Dermis blood vessel endothelial cell (primary cell): ENCODE measurements at regions not wholly inside any gene's neighbourhood (a gene's known extent, or its start where the extent isn't known, plus 50 kb on each side); places are given as distances from the start of the nearest gene placed in this dataset.

Experiments used
- DNase-seq: peaks from one replicate; pipeline ENCODE4 v3.0.0; 2010

GRCh38 chr3:105174017-105174615 lies 192.6 kb upstream of the ALCAM start:
- DNase-seq = no peak

DNA sequence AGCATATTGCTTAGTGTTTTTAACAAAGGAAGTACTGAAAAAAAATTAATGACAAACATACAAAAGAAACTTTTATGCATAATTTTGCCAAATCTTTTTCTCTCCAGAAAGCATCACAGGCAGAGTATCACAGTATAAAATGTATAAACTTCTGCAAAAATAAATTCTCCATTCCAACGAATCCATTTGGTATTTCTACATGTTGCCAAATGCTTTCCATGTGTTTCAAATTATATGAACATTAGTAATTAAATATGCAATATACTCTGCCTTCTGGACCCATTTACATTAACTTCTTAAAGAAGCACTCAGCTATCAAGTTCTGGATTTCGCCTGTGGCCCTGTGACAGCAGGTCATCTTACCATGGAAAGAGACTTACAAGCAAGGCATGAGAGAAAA lies 189.1 kb upstream of the ALCAM start:
- DNase-seq = no peak

- DNase-seq = no peak
Observed at GRCh38 chr3:105187344-105187743, 179.4 kb upstream of the ALCAM start.

GRCh38 chr3:105195260-105195659 lies 171.4 kb upstream of the ALCAM start:
- peak; percentile 77 for DNase-seq

GRCh38 chr3:105197863-105198262 lies 168.8 kb upstream of the ALCAM start:
- no peak for DNase-seq

- DNase-seq = no peak
Observed at GRCh38 chr3:105199217-105199616, 167.5 kb upstream of the ALCAM start.

DNA sequence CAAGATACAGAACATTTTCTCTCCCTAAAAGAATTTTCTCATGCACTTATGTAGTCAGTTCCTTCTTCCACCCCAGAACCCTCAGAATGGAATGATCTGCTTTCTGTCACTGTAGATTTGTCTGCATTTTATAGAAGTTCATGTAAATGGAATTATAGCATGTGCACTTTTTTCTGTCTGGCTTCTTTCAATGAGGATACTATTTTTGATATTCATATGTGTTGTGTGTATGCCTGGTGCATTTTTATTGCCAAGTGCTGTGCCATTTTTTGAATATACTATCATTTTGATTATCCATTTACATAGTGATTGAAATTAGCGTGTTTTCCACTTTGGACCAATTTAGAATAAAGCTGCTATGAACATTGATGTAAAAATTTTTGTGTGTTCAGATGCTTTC lies 156.6 kb upstream of the ALCAM start:
- DNase-seq = no peak

GRCh38 chr3:105214590-105214989 lies 152.1 kb upstream of the ALCAM start:
- DNase-seq = no peak

DNA sequence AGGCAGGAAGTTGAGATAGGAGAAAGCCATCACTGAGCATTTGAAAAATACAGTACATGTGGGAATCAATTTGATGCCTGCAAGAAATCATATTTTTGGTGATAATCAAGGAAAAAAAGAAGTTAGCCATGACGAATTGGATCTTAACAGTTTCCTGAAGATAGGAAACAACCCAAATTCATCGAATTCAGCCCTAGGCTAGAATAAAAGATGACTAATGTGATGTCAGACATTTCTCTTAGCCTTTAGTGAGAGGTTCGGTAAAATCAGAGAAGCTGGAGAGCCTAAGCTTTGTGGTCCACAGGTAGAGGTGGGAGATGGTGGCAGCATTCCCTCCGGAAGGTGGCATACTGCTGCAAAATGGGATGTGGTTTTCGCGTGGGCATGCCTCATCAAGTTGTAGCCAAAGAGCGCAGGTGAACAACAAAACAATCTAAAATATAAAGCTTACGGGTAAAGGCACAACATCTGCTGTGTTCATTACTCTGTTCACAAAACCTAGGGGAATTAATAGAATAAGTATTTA lies 144.1 kb upstream of the ALCAM start:
- DNase-seq = no peak

DNA sequence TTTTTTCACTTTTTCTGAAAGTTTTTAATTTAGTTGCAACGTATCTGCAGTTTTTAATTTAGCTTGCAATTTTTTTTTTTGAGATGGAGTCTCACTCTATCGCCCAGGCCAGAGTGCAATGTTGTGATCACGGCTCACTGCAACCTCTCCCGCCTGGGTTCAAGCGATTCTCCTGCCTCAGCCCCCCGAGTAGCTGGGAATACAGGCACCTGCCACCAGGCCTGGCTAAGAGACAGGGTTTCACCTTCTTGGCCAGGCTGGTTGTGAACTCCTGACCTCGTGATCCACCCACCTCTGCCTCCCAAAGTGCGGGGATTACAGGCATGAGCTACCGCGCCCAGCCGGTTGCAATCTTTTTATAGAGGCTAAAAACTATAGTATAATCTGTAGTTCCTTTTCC lies 142.9 kb upstream of the ALCAM start:
- no peak for DNase-seq

DNA sequence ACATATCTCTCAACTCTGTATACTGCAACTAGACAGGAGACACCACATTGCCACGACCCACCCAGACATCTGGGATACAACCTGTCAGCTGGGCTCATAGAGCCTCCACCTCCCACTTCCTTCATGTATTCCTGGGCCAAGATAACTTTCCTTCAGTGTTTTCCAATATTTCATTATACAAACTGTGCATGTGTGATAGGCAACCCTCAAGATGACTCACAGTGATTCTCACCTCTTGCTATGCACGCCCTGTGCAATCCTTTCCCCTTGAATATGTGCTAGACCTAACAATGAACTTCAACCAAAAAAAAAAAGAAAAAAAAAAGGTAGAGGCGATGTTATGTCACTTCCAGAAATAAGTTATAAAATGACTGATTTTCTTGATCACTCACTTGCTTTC lies 138.0 kb upstream of the ALCAM start:
- DNase-seq = no peak

DNA sequence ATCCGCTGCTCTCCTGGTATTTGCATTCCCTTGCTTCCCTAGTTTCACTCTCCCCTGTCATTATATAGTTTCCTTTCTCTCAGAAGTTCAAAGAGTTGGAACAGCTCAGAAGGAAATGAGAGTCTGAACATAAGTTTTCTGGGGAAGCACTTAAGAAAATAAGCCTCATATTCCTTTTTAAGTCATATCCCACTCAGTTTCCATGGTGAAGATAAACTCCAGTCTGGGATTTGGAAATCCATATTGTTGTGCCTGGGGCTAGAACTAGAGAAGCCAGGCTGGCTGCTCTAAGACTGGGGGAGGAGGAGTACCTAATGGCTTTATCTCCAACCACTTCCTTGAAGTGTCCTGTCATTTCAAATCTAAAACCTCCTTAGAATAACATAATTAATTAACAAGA lies 134.2 kb upstream of the ALCAM start:
- peak; percentile 51 for DNase-seq

GRCh38 chr3:105233010-105233409 lies 133.7 kb upstream of the ALCAM start:
- DNase-seq = no peak

DNA sequence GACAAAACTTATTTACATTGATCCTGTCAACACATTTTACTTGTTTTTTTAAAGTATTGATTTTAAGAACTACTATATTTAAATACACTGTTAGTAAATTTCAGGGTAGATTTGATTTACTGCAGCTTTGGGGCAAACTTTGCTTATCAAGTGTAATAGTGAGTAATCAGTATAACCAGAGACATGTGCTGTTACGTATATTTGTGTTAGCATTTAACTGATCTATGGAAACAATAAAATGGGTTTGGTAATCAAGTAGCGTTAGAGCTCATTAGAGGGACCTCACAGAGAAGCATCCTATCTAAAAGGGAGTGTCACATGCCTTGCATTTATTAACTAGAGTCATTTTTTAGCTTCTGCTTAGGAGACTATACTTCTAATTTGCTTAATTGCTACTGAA lies 131.5 kb upstream of the ALCAM start:
- no peak for DNase-seq

GRCh38 chr3:105235785-105236184 lies 130.9 kb upstream of the ALCAM start:
- no peak for DNase-seq

GRCh38 chr3:105238367-105238766 lies 128.3 kb upstream of the ALCAM start:
- no peak for DNase-seq

DNA sequence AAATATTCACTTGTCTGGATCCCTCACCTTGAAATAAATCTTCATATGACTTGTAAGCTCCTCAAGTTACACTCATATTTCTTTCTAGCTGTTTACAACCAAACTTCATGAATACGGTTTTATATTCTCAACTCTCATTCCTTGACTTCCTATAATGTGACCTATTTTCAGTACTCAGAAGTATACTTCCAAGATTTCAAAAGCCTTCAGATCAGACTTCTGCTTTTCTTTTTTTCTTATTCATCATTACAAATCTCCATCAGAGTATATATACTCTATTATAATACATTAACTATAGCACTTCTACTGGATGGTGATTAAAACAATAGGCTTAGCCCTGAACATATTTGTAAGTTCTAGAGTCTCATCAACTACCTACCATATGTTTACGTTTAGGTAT lies 123.6 kb upstream of the ALCAM start:
- DNase-seq = no peak

DNA sequence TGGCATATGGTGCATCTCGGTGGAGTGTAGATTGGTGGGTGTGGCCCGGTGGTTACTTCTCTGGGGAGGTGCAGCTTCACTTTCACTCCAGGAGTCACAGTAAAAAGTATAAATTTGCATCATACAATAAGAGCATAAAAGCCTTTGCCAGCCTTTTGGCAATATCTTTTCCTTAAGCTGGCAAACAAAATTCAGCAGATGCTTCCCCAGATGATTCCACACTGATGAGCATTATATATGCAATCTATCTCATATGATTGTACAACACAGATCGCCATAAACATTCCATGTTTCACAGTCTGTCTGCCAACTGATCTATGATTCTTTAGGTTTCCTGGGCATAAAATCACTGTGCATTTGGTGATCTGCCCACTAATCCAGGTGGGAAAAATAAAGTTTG lies 120.2 kb upstream of the ALCAM start:
- DNase-seq = no peak

GRCh38 chr3:105253225-105253624 lies 113.5 kb upstream of the ALCAM start:
- DNase-seq = peak; percentile 86

DNA sequence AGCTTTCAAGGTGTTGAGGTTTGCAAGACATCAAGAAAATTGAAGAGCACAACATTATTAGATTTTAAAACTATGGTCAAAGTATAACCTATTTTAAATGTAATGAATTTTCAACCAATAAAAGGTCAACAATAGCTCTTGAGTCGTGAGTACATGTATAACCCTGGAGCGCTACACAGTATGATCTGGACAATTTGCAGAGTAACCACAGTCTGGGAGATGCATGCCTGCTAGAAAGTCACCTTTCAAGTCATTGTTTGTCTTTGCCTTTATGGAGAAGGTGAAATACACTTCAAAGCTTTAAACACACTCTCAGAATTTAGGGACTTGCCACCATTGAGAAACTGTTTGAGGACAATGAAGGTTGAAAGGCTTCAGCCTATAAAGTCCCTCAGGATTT lies 112.6 kb upstream of the ALCAM start:
- DNase-seq = no peak

GRCh38 chr3:105255350-105255749 lies 111.4 kb upstream of the ALCAM start:
- DNase-seq = no peak

DNA sequence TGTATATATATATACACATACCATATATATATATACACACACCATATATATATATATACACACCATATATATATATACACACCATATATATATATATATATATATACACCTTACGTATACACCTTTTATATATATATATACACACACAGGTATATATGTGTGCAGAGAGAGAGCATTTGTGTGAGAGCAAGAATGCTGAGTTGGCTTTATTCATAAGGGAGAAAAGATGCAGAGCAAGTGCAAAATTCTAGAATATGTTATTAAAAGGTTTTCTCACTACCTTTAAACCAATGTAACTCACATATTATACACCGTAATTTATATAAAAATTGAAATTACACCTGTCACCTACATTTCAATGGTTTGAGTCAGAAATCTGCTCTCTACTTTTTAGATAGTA lies 107.2 kb upstream of the ALCAM start:
- no peak for DNase-seq

GRCh38 chr3:105260385-105260784 lies 106.3 kb upstream of the ALCAM start:
- DNase-seq = no peak

DNA sequence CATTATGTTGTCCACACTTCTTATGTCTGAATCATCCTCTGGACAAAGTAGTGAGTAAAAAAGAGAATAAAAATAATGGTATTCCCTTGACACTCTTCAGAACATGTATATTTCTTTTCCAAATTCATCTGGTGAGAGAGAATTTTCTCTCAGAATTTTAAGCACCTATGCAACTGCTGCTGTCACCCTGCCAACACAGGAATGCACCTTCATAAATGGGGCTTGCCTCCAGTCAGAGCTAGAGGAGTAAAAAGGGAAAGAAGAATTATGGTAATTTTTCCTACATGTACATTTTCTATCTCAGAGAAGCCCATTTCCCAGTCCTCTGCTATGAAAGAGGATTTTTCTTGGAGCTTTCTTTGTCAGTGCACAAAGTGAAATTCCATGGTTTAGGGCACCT lies 92.2 kb upstream of the ALCAM start:
- no peak for DNase-seq

DNA sequence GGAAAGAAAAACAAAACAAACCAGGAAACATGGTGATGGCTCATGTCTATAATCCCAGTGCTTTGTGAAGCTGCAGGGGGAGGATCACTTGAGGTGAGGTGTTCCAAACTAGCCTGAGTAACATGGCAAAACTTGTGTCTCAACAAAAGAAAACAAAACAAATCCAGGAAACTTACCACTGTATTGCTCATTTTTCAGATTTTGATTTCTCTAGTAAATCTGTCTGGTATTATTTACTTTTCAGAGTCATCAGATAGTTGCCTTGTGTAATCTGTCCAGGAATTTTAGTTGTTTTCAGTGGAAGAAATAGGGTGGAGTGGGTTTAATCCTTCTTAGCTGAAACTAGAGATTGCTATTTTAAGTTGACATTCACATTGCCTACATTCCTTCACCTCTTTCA lies 91.8 kb upstream of the ALCAM start:
- DNase-seq = peak; percentile 29
